HG02973 (cell line): ENCODE measurements at regions not wholly inside any gene's neighbourhood (a gene's known extent, or its start where the extent isn't known, plus 50 kb on each side); places are given as distances from the start of the nearest gene placed in this dataset.
"Not testable (repeated sequence)": the region's sequence is repeated elsewhere in the genome, so short reads cannot be mapped to it uniquely, and the experiment has no call there.

ENCODE experiments used
- ATAC-seq: cut with Tn5 transposase; IDR thresholded peaks from one replicate; pipeline ENCODE4 v1.9.1; 2021; ENCODE audit warnings: moderate library complexity; ENCODE audit not compliant: unreplicated experiment

- ATAC-seq, result no peak
Measured at GRCh38 chr5:101783241-101784013, 512.7 kb downstream of the SLCO4C1 start.

GRCh38 chr5:101782352-101783103, 513.6 kb downstream of the SLCO4C1 start:
- ATAC-seq, result no peak

GRCh38 chr5:101751105-101751504, 545.0 kb downstream of the SLCO4C1 start:
- no peak for ATAC-seq

- ATAC-seq, result not testable (repeated sequence)
Measured at GRCh38 chr5:101743000-101743399, 553.1 kb downstream of the SLCO4C1 start.

GRCh38 chr5:101728933-101729332, 567.2 kb downstream of the SLCO4C1 start:
- peak; percentile 51 for ATAC-seq

GRCh38 chr5:101721543-101721942, 574.5 kb downstream of the SLCO4C1 start:
- ATAC-seq, result no peak

- no peak for ATAC-seq
Measured at GRCh38 chr5:101720033-101720432, 576.1 kb downstream of the SLCO4C1 start.

- ATAC-seq, result no peak
Measured at GRCh38 chr5:101717721-101718120, 578.4 kb downstream of the SLCO4C1 start.

GRCh38 chr5:101716941-101717340, 579.1 kb downstream of the SLCO4C1 start:
- no peak for ATAC-seq

- ATAC-seq, result not testable (repeated sequence)
Measured at GRCh38 chr5:101715790-101716189, 580.3 kb downstream of the SLCO4C1 start.

- ATAC-seq, result no peak
Measured at GRCh38 chr5:101689306-101689705, 606.8 kb downstream of the SLCO4C1 start.

GRCh38 chr5:101688156-101688555, 607.9 kb downstream of the SLCO4C1 start:
- no peak for ATAC-seq

- ATAC-seq, result no peak
Measured at GRCh38 chr5:101687349-101687985, 608.6 kb downstream of the SLCO4C1 start.

GRCh38 chr5:101686536-101687157, 609.4 kb downstream of the SLCO4C1 start:
- no peak for ATAC-seq

- ATAC-seq, result no peak
Measured at GRCh38 chr5:101679816-101680215, 616.3 kb downstream of the SLCO4C1 start.

- ATAC-seq, result peak; percentile 79
Measured at GRCh38 chr5:101678481-101679193, 617.4 kb downstream of the SLCO4C1 start.

GRCh38 chr5:101677961-101678360, 618.1 kb downstream of the SLCO4C1 start:
- no peak for ATAC-seq

GRCh38 chr5:101676646-101677045, 619.4 kb downstream of the SLCO4C1 start:
- ATAC-seq, result no peak

- ATAC-seq, result no peak
Measured at GRCh38 chr5:101675510-101676219, 620.4 kb downstream of the SLCO4C1 start.

- no peak for ATAC-seq
Measured at GRCh38 chr5:101673120-101673519, 623.0 kb downstream of the SLCO4C1 start.
